Cardiac muscle cell (in vitro differentiated cells and primary cell): ENCODE measurements at regions not wholly inside any gene's neighbourhood (a gene's known extent, or its start where the extent isn't known, plus 50 kb on each side); places are given as distances from the start of the nearest gene placed in this dataset.

Experiments used
- DNase-seq, 2 donors: peaks; one replicate each; pipeline versions ENCODE4 v3.0.0 to v3.0.0-alpha.2; 2010 to 2017; ENCODE audit warnings: low read depth in 1 of 2, low spot score in 1 of 2
- H3K27ac ChIP-seq: fragments of 200-600 bp; sonication (generic); 2 replicates; pipeline ENCODE4 v1.5.1; 2016
- H3K27me3 ChIP-seq: fragments of 200-600 bp; sonication (generic); 2 replicates; pipeline ENCODE4 v1.6.0; 2016; ENCODE audit warnings: control low read depth
- H3K36me3 ChIP-seq: fragments of 200-600 bp; sonication (generic); 2 replicates; pipeline ENCODE4 v1.5.1; 2016; ENCODE audit warnings: control low read depth
- H3K4me1 ChIP-seq: fragments of 200-600 bp; sonication (generic); 2 replicates; pipeline ENCODE4 v1.8.1; 2017; ENCODE audit warnings: low read depth, mild to moderate bottlenecking, mixed run types
- H3K4me3 ChIP-seq: fragments of 200-600 bp; sonication (generic); 2 replicates; pipeline ENCODE4 v1.5.1; 2016; ENCODE audit warnings: mild to moderate bottlenecking
- H3K9me3 ChIP-seq: fragments of 200-600 bp; sonication (generic); 2 replicates; pipeline ENCODE4 v1.5.1; 2017; ENCODE audit warnings: low read depth, mild to moderate bottlenecking, control low read depth
- TF ChIP-seq, protein P1 (sequence below): IDR thresholded peaks from 2 replicates; pipeline ENCODE4 v1.5.1; 2012; ENCODE audit warnings: low read depth, mild to moderate bottlenecking, low read length

DNA sequence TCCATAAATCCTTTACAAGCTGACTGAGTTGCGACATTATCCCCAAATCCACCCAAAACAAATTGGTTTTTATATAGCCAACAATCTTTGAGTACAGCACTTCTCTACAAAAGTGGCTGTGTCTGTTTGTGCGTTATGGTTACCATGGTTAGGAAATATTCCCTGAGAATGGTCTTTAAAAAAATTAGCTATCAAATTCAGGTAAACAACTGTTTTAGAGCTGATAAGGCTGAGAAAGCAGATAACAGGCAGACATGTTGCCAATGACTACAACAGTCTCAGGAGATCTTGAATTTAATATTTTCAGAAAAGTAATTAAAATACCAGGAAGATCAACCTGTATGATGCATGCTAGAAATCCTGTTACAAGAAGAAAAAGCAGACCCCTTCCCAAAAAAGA is 248.0 kb downstream of the RASSF9 start:
- Histone ChIP-seq H3K36me3 (no peaks in the 10 kb centered on the region), H3K9me3 (no peaks in the 10 kb centered on the region), H3K4me1 (no peaks in the 10 kb centered on the region), H3K4me3 (no peak overlapping the region), H3K27ac (no peak overlapping the region), H3K27me3 (no peaks in the 10 kb centered on the region)
- TF ChIP-seq, protein P1, sequence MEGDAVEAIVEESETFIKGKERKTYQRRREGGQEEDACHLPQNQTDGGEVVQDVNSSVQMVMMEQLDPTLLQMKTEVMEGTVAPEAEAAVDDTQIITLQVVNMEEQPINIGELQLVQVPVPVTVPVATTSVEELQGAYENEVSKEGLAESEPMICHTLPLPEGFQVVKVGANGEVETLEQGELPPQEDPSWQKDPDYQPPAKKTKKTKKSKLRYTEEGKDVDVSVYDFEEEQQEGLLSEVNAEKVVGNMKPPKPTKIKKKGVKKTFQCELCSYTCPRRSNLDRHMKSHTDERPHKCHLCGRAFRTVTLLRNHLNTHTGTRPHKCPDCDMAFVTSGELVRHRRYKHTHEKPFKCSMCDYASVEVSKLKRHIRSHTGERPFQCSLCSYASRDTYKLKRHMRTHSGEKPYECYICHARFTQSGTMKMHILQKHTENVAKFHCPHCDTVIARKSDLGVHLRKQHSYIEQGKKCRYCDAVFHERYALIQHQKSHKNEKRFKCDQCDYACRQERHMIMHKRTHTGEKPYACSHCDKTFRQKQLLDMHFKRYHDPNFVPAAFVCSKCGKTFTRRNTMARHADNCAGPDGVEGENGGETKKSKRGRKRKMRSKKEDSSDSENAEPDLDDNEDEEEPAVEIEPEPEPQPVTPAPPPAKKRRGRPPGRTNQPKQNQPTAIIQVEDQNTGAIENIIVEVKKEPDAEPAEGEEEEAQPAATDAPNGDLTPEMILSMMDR = no peak
- DNase-seq = no peak

DNA sequence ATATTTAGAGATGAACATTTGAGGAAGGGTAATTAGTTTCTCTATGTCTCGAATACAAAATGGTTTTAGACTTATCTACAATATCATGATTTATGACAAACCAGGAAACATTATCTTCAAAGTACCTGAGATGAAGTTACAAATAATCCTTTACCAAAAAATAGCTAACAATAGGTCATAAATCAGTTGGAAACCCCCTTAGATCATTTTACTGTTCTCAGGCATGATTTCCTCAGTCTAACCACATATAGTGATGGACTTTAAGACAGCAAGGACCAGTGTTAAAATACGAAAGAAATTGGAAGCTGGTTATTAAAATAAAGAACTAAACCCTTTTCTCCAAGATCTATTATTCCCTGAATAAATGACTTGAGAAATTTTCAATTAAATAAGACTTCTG is 235.4 kb downstream of the RASSF9 start:
- H3K27ac ChIP-seq = no peak overlapping the region
- H3K4me1 ChIP-seq = no peaks in the 10 kb centered on the region
- H3K9me3 ChIP-seq = no peaks in the 10 kb centered on the region
- H3K36me3 ChIP-seq = no peaks in the 10 kb centered on the region
- no peaks in the 10 kb centered on the region for H3K27me3 ChIP-seq
- TF ChIP-seq, protein P1 = no peak
- no peak for DNase-seq
- no peak overlapping the region for H3K4me3 ChIP-seq

DNA sequence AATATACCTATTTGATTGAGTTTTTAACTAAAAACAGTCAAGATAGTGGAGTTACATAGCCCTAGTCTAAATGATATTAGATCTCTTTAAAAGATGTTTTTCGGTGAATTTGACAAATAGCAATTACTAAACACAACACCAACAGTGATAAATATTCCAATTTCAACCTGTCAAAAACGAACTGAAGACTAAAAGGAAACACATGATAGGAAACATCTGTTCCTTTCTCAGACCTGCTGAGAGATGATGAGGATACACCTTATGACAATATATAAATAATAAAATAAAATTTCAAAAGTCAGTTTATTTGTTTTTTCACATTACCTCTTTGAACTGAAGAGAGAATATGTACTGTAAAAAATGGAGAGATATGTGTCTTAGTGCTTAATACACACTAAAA is 232.7 kb downstream of the RASSF9 start:
- Histone ChIP-seq H3K4me1 (no peaks in the 10 kb centered on the region), H3K27ac (no peak overlapping the region), H3K27me3 (no peaks in the 10 kb centered on the region), H3K9me3 (no peaks in the 10 kb centered on the region), H3K4me3 (no peak overlapping the region), H3K36me3 (no peaks in the 10 kb centered on the region)
- TF ChIP-seq, protein P1 = no peak
- no peak for DNase-seq

DNA sequence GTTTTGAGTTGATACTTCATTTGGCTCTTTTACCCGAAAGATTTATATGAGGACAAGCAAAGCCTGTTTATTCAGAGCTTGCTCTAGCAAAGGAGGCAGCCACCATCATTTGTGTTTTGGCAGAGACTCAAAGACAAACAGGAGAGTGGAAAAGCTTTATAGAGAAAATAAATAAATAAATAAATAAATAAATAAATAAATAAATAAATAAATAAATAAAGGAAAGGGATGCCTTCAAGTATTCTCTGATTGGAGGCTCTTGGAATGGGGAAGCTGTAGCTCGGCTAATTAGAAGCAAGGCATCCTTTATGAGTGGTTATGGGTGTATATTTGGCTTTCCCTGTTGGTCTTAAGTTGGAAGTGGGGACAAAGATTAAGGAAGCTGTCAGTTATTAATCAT is 229.8 kb downstream of the RASSF9 start:
- H3K4me1 ChIP-seq = no peaks in the 10 kb centered on the region
- H3K36me3 ChIP-seq = no peaks in the 10 kb centered on the region
- no peak for DNase-seq
- H3K27me3 ChIP-seq = no peaks in the 10 kb centered on the region
- H3K27ac ChIP-seq = no peak overlapping the region
- TF ChIP-seq, protein P1 = no peak
- H3K4me3 ChIP-seq = no peak overlapping the region
- no peaks in the 10 kb centered on the region for H3K9me3 ChIP-seq

DNA sequence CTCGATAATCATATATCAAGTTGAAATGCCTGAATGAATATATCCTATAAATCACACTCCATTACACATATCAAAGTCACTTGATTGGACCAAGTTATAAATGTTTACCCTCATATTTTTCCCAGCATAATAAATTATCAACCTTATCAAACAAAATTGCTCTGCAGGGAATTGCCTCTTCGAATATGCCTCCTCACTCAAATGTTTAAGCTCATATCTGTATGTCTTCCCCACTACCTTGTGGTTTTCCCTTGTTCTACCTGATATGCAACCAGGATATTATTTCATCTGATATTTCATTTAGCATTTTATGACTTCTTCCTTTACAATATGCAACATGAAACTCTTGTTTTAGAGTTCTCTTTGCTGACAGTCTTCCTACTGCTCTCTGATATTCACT is 226.4 kb downstream of the RASSF9 start:
- Histone ChIP-seq H3K9me3 (no peaks in the 10 kb centered on the region), H3K27ac (no peak overlapping the region), H3K36me3 (no peaks in the 10 kb centered on the region), H3K27me3 (no peaks in the 10 kb centered on the region), H3K4me1 (no peaks in the 10 kb centered on the region), H3K4me3 (no peak overlapping the region)
- TF ChIP-seq, protein P1 = no peak
- DNase-seq = no peak

DNA sequence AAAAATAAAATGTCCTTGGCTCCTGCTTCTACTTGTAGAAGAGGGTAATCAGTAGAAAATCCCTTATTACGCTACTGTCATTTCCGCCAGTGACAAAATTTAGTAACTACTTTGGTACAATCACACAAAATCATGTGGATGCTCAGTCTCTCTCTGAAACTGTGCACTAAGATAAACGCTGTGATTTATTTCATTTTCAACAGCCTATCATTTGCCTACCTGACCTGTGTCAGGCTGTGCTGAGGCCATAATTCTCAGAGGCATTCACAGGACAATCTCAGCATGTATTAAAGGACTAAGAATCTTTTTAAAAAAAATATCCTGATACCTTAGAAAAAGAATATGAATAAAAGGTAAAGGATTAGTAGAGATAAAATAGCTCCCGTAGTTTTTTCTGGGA is 226.0 kb downstream of the RASSF9 start:
- no peaks in the 10 kb centered on the region for H3K9me3 ChIP-seq
- no peak overlapping the region for H3K27ac ChIP-seq
- no peaks in the 10 kb centered on the region for H3K27me3 ChIP-seq
- TF ChIP-seq, protein P1 = no peak
- DNase-seq = no peak
- no peak overlapping the region for H3K4me3 ChIP-seq
- H3K36me3 ChIP-seq = no peaks in the 10 kb centered on the region
- H3K4me1 ChIP-seq = no peaks in the 10 kb centered on the region
